ENCODE measurements at regions not wholly inside any gene's neighbourhood (a gene's known extent, or its start where the extent isn't known, plus 50 kb on each side); places are given as distances from the start of the nearest gene placed in this dataset.
"Not testable (repeated sequence)": the region's sequence is repeated elsewhere in the genome, so short reads cannot be mapped to it uniquely, and the experiment has no call there.

GRCh38 chr6:22126910-22127309 is 169.9 kb downstream of the PRL start:
- no peaks in the 10 kb centered on the region for H3K27me3 Mint-ChIP-seq
- DNase-seq, result no peak
- no peak overlapping the region for H3K4me3 Mint-ChIP-seq
- intact Hi-C loops (cut with micrococcal nuclease), result no loop called here
- CTCF ChIA-PET, result no interaction called here
- H3K4me1 Mint-ChIP-seq (ENCODE audit: low read depth), result no peaks in the 10 kb centered on the region
- no peaks in the 10 kb centered on the region for H3K36me3 Mint-ChIP-seq
- no peak overlapping the region for H3K27ac Mint-ChIP-seq
- POLR2A ChIA-PET, result no interaction called here
- H3K9me3 Mint-ChIP-seq, result peaks cover 10% of the 10 kb centered on the region

GRCh38 chr6:22129751-22130150 is 167.1 kb downstream of the PRL start:
- H3K4me3 Mint-ChIP-seq, result no peak overlapping the region
- CTCF ChIA-PET, result no interaction called here
- no peak overlapping the region for H3K27ac Mint-ChIP-seq

GRCh38 chr6:22132656-22133055 is 164.2 kb downstream of the PRL start:
- POLR2A ChIA-PET, result no interaction called here
- CTCF ChIA-PET, result no interaction called here
- no peaks in the 10 kb centered on the region for H3K4me1 Mint-ChIP-seq (ENCODE audit: low read depth)

More at GRCh38 chr6:22129751-22130150, 167.1 kb downstream of the PRL start:
- DNase-seq, result no peak
- POLR2A ChIA-PET, result no interaction called here
- Mint-ChIP-seq H3K4me1 (ENCODE audit: low read depth) (no peaks in the 10 kb centered on the region), H3K36me3 (no peaks in the 10 kb centered on the region), H3K9me3 (peaks cover 7% of the 10 kb centered on the region), H3K27me3 (no peaks in the 10 kb centered on the region)
- intact Hi-C loops (cut with micrococcal nuclease), result no loop called here

GRCh38 chr6:22133357-22133756 is 163.5 kb downstream of the PRL start:
- Mint-ChIP-seq H3K4me1 (ENCODE audit: low read depth) (no peaks in the 10 kb centered on the region), H3K27me3 (no peaks in the 10 kb centered on the region), H3K36me3 (no peaks in the 10 kb centered on the region), H3K9me3 (no peaks in the 10 kb centered on the region), H3K4me3 (no peak overlapping the region), H3K27ac (no peak overlapping the region)
- intact Hi-C loops (cut with micrococcal nuclease), result no loop called here
- ChIA-PET POLR2A (no interaction called here), CTCF (no interaction called here)
- no peak for DNase-seq

More at GRCh38 chr6:22132656-22133055, 164.2 kb downstream of the PRL start:
- H3K4me3 Mint-ChIP-seq, result no peak overlapping the region
- H3K36me3 Mint-ChIP-seq, result no peaks in the 10 kb centered on the region
- intact Hi-C loops (cut with micrococcal nuclease), result no loop called here
- H3K9me3 Mint-ChIP-seq, result no peaks in the 10 kb centered on the region
- no peak overlapping the region for H3K27ac Mint-ChIP-seq
- no peaks in the 10 kb centered on the region for H3K27me3 Mint-ChIP-seq
- DNase-seq, result no peak

GRCh38 chr6:22134308-22134707 is 162.5 kb downstream of the PRL start:
- Mint-ChIP-seq H3K27me3 (no peaks in the 10 kb centered on the region), H3K4me3 (no peak overlapping the region), H3K9me3 (no peaks in the 10 kb centered on the region), H3K27ac (no peak overlapping the region), H3K4me1 (ENCODE audit: low read depth) (no peaks in the 10 kb centered on the region), H3K36me3 (no peaks in the 10 kb centered on the region)
- ChIA-PET POLR2A (no interaction called here), CTCF (no interaction called here)
- intact Hi-C loops (cut with micrococcal nuclease), result no loop called here
- DNase-seq, result no peak

- no peak overlapping the region for H3K4me3 Mint-ChIP-seq
- POLR2A ChIA-PET, result no interaction called here
- intact Hi-C loops (cut with micrococcal nuclease), result no loop called here
- no peaks in the 10 kb centered on the region for H3K4me1 Mint-ChIP-seq (ENCODE audit: low read depth)
- H3K27ac Mint-ChIP-seq, result no peak overlapping the region
- no peak for DNase-seq
- H3K36me3 Mint-ChIP-seq, result no peaks in the 10 kb centered on the region
- H3K27me3 Mint-ChIP-seq, result no peaks in the 10 kb centered on the region
- H3K9me3 Mint-ChIP-seq, result no peaks in the 10 kb centered on the region
- CTCF ChIA-PET, result interaction anchor here (0.7 kb wide), 1 partner anchor 15 kb away, joined by 3 read pairs; no protein-coding TSS in a partner anchor
Observed at GRCh38 chr6:22135395-22135794, 161.4 kb downstream of the PRL start.

GRCh38 chr6:22140736-22141135 is 156.1 kb downstream of the PRL start:
- H3K27me3 Mint-ChIP-seq; H3K9me3 Mint-ChIP-seq; H3K4me1 Mint-ChIP-seq (ENCODE audit: low read depth); POLR2A ChIA-PET; H3K27ac Mint-ChIP-seq; DNase-seq; intact Hi-C loops (cut with micrococcal nuclease); CTCF ChIA-PET; H3K4me3 Mint-ChIP-seq; H3K36me3 Mint-ChIP-seq: not testable (repeated sequence)

- intact Hi-C loops (cut with micrococcal nuclease), result no loop called here
Observed at GRCh38 chr6:22141241-22141745, 155.5 kb downstream of the PRL start.

GRCh38 chr6:22142856-22143255 is 154.0 kb downstream of the PRL start:
- Mint-ChIP-seq H3K27ac (no peak overlapping the region), H3K9me3 (no peaks in the 10 kb centered on the region), H3K4me1 (ENCODE audit: low read depth) (no peaks in the 10 kb centered on the region), H3K4me3 (no peak overlapping the region), H3K36me3 (no peaks in the 10 kb centered on the region), H3K27me3 (peaks cover 17% of the 10 kb centered on the region)
- ChIA-PET CTCF (no interaction called here), POLR2A (no interaction called here)
- intact Hi-C loops (cut with micrococcal nuclease), result no loop called here
- no peak for DNase-seq

More at GRCh38 chr6:22141241-22141745, 155.5 kb downstream of the PRL start:
- Mint-ChIP-seq H3K4me3 (no peak overlapping the region), H3K9me3 (no peaks in the 10 kb centered on the region), H3K27me3 (peaks cover 7% of the 10 kb centered on the region), H3K36me3 (no peaks in the 10 kb centered on the region), H3K27ac (no peak overlapping the region), H3K4me1 (ENCODE audit: low read depth) (no peaks in the 10 kb centered on the region)
- POLR2A ChIA-PET, result no interaction called here
- CTCF ChIA-PET, result no interaction called here
- DNase-seq, result no peak

- POLR2A ChIA-PET, result no interaction called here
- Mint-ChIP-seq H3K27ac (no peak overlapping the region), H3K9me3 (no peaks in the 10 kb centered on the region), H3K4me3 (no peak overlapping the region), H3K36me3 (no peaks in the 10 kb centered on the region), H3K4me1 (ENCODE audit: low read depth) (no peaks in the 10 kb centered on the region), H3K27me3 (peaks cover 26% of the 10 kb centered on the region)
- intact Hi-C loops (cut with micrococcal nuclease), result no loop called here
- DNase-seq, result no peak
- CTCF ChIA-PET, result no interaction called here
Observed at GRCh38 chr6:22145376-22145775, 151.5 kb downstream of the PRL start.

GRCh38 chr6:22145823-22146677 is 150.8 kb downstream of the PRL start:
- Mint-ChIP-seq H3K27ac (no peak overlapping the region), H3K36me3 (no peaks in the 10 kb centered on the region), H3K27me3 (peaks cover 26% of the 10 kb centered on the region), H3K9me3 (no peaks in the 10 kb centered on the region), H3K4me3 (no peak overlapping the region), H3K4me1 (ENCODE audit: low read depth) (no peaks in the 10 kb centered on the region)
- no peak for DNase-seq
- CTCF ChIA-PET, result no interaction called here
- POLR2A ChIA-PET, result no interaction called here
- intact Hi-C loops (cut with micrococcal nuclease), result no loop called here

GRCh38 chr6:22146678-22146930 is 150.2 kb downstream of the PRL start:
- Mint-ChIP-seq H3K27ac (no peak overlapping the region), H3K9me3 (no peaks in the 10 kb centered on the region), H3K4me1 (ENCODE audit: low read depth) (no peaks in the 10 kb centered on the region), H3K4me3 (no peak overlapping the region), H3K36me3 (no peaks in the 10 kb centered on the region), H3K27me3 (peaks cover 26% of the 10 kb centered on the region)
- POLR2A ChIA-PET, result no interaction called here
- intact Hi-C loops (cut with micrococcal nuclease), result no loop called here
- DNase-seq, result no peak
- CTCF ChIA-PET, result no interaction called here

- ChIA-PET CTCF (interaction anchor here (0.9 kb wide), 1 partner anchor 11 kb away, joined by 3 read pairs; no protein-coding TSS in a partner anchor), POLR2A (no interaction called here)
- no peak for DNase-seq
- H3K4me3 Mint-ChIP-seq, result no peak overlapping the region
- H3K36me3 Mint-ChIP-seq, result no peaks in the 10 kb centered on the region
- no peaks in the 10 kb centered on the region for H3K9me3 Mint-ChIP-seq
- no peak overlapping the region for H3K27ac Mint-ChIP-seq
- H3K27me3 Mint-ChIP-seq, result peaks cover 26% of the 10 kb centered on the region
- intact Hi-C loops (cut with micrococcal nuclease), result no loop called here
- no peaks in the 10 kb centered on the region for H3K4me1 Mint-ChIP-seq (ENCODE audit: low read depth)
Observed at GRCh38 chr6:22146931-22147701, 149.7 kb downstream of the PRL start.
